Fibroblast of lung (primary cell): ENCODE measurements at regions not wholly inside any gene's neighbourhood (a gene's known extent, or its start where the extent isn't known, plus 50 kb on each side); places are given as distances from the start of the nearest gene placed in this dataset.

Source experiments
- CTCF ChIP-seq, 2 donors: IDR thresholded peaks in 1 of 2; conservative IDR thresholded peaks in 1 of 2; 1 replicate in 1 of 2; 2 replicates in 1 of 2; pipeline ENCODE4 v1.5.1; 2011 to 2012; ENCODE audit warnings: low read length in 2 of 2, control low read depth in 1 of 2, inconsistent platforms in 1 of 2, low read depth in 1 of 2, mild to moderate bottlenecking in 1 of 2
- EZH2 ChIP-seq: IDR thresholded peaks from 2 replicates; pipeline ENCODE4 v1.5.1; 2012; ENCODE audit warnings: low read length, control low read depth, mild to moderate bottlenecking; ENCODE audit errors: missing control alignments

- no peak for TF ChIP-seq CTCF (conservative IDR thresholded peaks at IDR 0.05 in 1 of 2, IDR thresholded peaks at IDR 0.05 in 1 of 2; ENCODE audit: low read depth in 1 of 2, low read length in 2 of 2)
- TF ChIP-seq EZH2 = no peak
Observed at GRCh38 chr5:57327561-57328367, 153.9 kb downstream of the GPBP1 start.
